ENCODE measurements at regions not wholly inside any gene's neighbourhood (a gene's known extent, or its start where the extent isn't known, plus 50 kb on each side); places are given as distances from the start of the nearest gene placed in this dataset.

DNA sequence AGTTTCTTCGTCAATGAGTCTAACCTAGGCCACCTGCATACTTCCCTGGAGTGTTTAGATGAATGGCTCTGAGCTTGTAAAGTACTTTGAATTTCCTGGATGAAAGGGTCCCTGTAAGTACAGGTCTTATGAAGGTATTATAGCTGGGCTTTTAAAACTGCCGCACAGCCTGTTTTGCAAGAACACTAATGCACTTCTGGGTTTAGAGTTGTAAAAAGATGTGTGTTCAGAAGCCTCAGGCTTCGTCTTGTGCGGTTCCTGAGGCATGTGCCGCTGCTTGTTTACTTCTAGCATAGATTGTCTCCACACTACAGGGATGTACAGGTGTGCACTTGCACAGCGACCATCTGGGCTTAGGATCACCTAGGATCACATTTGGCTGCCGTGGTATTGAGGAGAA lies 324.5 kb downstream of the SOX4 start:
- Mint-ChIP-seq H3K4me1 (peaks cover 3% of the 10 kb centered on the region), H3K36me3 (ENCODE audit: low read depth) (no peaks in the 10 kb centered on the region), H3K27ac (no peak overlapping the region), H3K9me3 (no peaks in the 10 kb centered on the region), H3K4me3 (no peak overlapping the region), H3K27me3 (no peaks in the 10 kb centered on the region)
- DNase-seq (no peak), ATAC-seq (ENCODE audit: low read depth) (no peak)
- ChIA-PET CTCF (no interaction called here), POLR2A (no interaction called here)
- TF ChIP-seq, protein P1, sequence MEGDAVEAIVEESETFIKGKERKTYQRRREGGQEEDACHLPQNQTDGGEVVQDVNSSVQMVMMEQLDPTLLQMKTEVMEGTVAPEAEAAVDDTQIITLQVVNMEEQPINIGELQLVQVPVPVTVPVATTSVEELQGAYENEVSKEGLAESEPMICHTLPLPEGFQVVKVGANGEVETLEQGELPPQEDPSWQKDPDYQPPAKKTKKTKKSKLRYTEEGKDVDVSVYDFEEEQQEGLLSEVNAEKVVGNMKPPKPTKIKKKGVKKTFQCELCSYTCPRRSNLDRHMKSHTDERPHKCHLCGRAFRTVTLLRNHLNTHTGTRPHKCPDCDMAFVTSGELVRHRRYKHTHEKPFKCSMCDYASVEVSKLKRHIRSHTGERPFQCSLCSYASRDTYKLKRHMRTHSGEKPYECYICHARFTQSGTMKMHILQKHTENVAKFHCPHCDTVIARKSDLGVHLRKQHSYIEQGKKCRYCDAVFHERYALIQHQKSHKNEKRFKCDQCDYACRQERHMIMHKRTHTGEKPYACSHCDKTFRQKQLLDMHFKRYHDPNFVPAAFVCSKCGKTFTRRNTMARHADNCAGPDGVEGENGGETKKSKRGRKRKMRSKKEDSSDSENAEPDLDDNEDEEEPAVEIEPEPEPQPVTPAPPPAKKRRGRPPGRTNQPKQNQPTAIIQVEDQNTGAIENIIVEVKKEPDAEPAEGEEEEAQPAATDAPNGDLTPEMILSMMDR (IDR thresholded peaks at IDR 0.05) = no peak
- intact Hi-C loops (cut with micrococcal nuclease) = no loop called here

DNA sequence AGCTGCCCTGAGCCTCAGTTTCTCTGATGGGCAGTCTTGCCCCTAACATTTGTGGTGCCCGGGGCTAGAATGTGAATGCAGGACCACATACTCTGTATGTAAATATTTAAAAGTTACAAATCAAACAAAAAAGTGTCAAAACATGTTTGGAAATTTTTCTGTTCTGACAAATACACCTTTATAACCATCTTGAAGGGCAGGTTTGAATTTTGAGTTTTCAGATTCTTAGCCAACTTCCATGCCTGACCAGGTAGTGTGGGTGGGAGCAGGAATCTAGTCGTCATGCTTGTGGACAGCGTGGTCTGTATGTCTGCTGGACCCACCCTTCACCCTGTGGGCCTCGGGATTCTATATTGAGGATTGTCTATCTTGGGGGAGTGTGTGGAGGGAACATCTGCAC lies 325.1 kb downstream of the SOX4 start:
- intact Hi-C loops (cut with micrococcal nuclease) = no loop called here
- Mint-ChIP-seq H3K4me1 (peaks cover 3% of the 10 kb centered on the region), H3K4me3 (no peak overlapping the region), H3K36me3 (ENCODE audit: low read depth) (no peaks in the 10 kb centered on the region), H3K27me3 (no peaks in the 10 kb centered on the region), H3K9me3 (no peaks in the 10 kb centered on the region), H3K27ac (no peak overlapping the region)
- TF ChIP-seq, protein P1 (IDR thresholded peaks at IDR 0.05) = no peak
- ChIA-PET CTCF (no interaction called here), POLR2A (no interaction called here)
- DNase-seq = no peak
- no peak for ATAC-seq (ENCODE audit: low read depth)

DNA sequence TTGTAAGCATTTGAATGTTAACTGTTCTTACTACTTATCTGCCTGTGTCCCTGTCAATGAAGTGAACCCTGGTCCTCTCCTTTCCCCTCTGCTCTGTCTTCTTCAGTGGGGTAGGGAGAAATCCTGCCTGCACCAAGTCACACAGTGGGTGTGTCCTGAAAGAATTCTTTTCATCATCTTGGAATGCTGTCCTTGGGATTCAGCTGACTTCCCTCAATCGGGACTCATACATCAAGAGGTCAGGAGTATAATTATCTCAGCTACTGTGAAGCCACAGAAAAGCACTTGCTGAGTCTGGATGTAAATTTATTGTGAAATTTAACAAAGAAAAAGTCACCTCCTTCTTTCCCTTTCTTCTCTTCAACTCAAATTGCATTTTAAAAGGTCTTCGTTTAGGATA lies 328.5 kb downstream of the SOX4 start:
- DNase-seq (no peak), ATAC-seq (ENCODE audit: low read depth) (no peak)
- Mint-ChIP-seq H3K9me3 (no peaks in the 10 kb centered on the region), H3K4me3 (no peak overlapping the region), H3K36me3 (ENCODE audit: low read depth) (no peaks in the 10 kb centered on the region), H3K27me3 (no peaks in the 10 kb centered on the region), H3K4me1 (no peaks in the 10 kb centered on the region), H3K27ac (no peak overlapping the region)
- intact Hi-C loops (cut with micrococcal nuclease) = no loop called here
- CTCF ChIA-PET = no interaction called here
- TF ChIP-seq, protein P1 (IDR thresholded peaks at IDR 0.05) = no peak
- POLR2A ChIA-PET = no interaction called here

DNA sequence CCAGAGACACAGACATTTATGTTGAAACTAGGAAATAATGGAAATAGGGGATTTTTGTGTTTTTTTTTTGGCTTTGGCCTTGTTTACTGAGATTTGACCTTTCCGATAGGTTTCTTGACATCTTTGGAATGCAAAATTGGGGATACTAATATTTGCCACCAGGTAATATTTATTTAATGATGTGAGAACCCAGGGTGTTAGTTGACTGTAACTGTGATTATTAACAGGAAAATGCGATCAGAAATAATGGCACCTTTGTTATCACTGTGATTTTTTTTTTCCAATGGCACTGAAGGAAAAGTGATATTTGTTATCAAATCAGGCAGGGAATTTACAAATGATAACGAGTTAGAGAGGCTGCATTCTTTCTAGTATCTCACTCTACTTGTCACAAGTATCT lies 330.5 kb downstream of the SOX4 start:
- ChIA-PET CTCF (no interaction called here), POLR2A (no interaction called here)
- Mint-ChIP-seq H3K9me3 (no peaks in the 10 kb centered on the region), H3K4me1 (no peaks in the 10 kb centered on the region), H3K4me3 (no peak overlapping the region), H3K36me3 (ENCODE audit: low read depth) (no peaks in the 10 kb centered on the region), H3K27me3 (no peaks in the 10 kb centered on the region), H3K27ac (no peak overlapping the region)
- TF ChIP-seq, protein P1 (IDR thresholded peaks at IDR 0.05) = no peak
- intact Hi-C loops (cut with micrococcal nuclease) = no loop called here
- DNase-seq (no peak), ATAC-seq (ENCODE audit: low read depth) (no peak)

DNA sequence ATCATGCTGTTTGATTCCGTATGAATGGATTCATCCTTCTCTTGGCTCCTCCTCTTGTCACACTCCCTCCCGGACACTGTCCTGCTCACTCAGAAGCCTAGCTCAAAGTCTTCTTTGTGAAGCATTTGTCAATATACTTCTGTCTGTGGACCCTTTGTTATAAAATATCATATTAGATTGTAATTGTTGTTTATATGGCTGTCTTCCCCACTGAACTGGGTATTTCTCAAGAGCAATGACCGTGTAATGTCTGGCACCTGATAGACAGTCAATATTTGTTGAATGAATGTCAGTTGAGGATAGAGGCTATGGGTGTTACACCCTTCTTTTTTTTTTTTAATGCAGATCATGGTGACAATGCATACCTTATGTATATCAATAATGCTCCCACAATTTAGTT lies 335.3 kb downstream of the SOX4 start:
- POLR2A ChIA-PET = no interaction called here
- DNase-seq (no peak), ATAC-seq (ENCODE audit: low read depth) (no peak)
- no peak overlapping the region for H3K27ac Mint-ChIP-seq
- H3K4me3 Mint-ChIP-seq = no peak overlapping the region
- H3K9me3 Mint-ChIP-seq = peaks cover 8% of the 10 kb centered on the region
- CTCF ChIA-PET = no interaction called here
- H3K36me3 Mint-ChIP-seq (ENCODE audit: low read depth) = no peaks in the 10 kb centered on the region
- intact Hi-C loops (cut with micrococcal nuclease) = no loop called here
- TF ChIP-seq, protein P1 (IDR thresholded peaks at IDR 0.05) = no peak
- no peaks in the 10 kb centered on the region for H3K27me3 Mint-ChIP-seq
- H3K4me1 Mint-ChIP-seq = no peaks in the 10 kb centered on the region

Data from activated B cell treated with CpG ODN at 0.5 μM for 24 hours (primary cell).